Kidney capillary endothelial cell (primary cell): ENCODE measurements at regions not wholly inside any gene's neighbourhood (a gene's known extent, or its start where the extent isn't known, plus 50 kb on each side); places are given as distances from the start of the nearest gene placed in this dataset.
A peak's percentile ranks its signal among the peaks of the same experiment; 100 is the strongest.
"Not testable (repeated sequence)": the region's sequence is repeated elsewhere in the genome, so short reads cannot be mapped to it uniquely, and the experiment has no call there.

ENCODE experiments used
- DNase-seq: peaks from one replicate; pipeline ENCODE4 v3.0.0-alpha.2; 2018; ENCODE audit warnings: low spot score

GRCh38 chr12:59084511-59085375 lies 164.4 kb upstream of the LRIG3 start:
- no peak for DNase-seq

DNA sequence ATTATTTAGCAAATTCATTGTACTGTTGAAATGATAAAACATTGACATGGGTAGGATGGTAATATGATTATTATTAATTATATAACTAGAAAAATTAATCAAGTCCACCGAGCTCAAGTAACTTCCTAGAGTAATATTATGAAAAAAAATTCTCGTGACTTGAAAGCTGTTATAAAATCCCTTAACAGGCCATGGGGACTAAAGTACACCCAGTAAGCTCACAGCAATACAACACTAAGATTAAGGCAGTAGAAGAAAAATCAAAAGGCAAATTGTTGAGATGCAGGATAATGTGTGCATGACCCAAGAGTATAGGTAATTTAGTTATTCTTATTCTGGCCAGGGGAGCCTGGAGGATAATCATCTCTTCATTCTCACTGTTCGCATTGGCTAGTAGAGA lies 162.6 kb upstream of the LRIG3 start:
- DNase-seq, result no peak

- DNase-seq, result no peak
These were observed 159.8 kb upstream of the LRIG3 start for GRCh38 chr12:59080101-59080500.

DNA sequence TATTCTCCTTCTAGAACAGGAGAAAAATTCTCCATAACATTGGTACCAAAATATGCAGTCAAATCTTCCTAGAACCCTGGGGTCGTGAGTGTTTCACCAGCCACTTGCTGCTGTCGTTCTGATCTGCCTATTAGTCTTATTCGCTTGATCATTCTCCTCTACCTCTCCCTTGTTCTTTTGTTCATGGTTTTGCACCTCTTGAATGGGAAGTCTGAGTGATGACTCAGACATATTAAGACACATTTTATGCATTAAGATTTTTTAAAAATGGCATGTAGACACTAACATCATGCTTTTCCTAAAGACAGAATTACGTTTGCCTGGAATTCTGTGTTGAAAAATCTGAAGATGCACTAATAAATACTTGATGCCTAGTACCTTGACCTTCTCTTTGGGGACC lies 159.2 kb upstream of the LRIG3 start:
- DNase-seq, result no peak

- DNase-seq, result no peak
These were observed 158.7 kb upstream of the LRIG3 start for GRCh38 chr12:59079002-59079401.

- DNase-seq, result no peak
These were observed 157.5 kb upstream of the LRIG3 start for GRCh38 chr12:59077575-59078426.

GRCh38 chr12:59077153-59077552 lies 156.8 kb upstream of the LRIG3 start:
- no peak for DNase-seq

GRCh38 chr12:59076622-59077021 lies 156.3 kb upstream of the LRIG3 start:
- DNase-seq, result no peak

GRCh38 chr12:59075968-59076490 lies 155.7 kb upstream of the LRIG3 start:
- no peak for DNase-seq

DNA sequence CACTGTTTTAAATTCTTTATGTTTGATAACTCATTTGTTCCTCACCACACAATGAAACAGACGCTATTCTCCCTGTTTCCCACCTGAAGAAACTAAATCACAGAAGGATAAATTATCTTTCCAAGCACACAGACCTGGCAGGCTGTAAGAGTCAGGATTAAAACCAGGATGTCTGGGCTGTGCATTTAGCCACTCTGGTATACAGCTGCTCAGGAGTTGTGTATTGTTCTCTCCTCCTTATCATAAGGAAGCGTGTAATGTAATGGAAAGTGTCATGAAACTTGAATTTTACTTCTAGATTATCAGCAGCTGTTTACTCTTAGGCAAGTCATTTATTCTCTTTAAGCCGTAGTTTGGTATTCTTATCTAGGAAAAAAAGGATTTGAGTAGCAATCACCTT lies 154.8 kb upstream of the LRIG3 start:
- no peak for DNase-seq

DNA sequence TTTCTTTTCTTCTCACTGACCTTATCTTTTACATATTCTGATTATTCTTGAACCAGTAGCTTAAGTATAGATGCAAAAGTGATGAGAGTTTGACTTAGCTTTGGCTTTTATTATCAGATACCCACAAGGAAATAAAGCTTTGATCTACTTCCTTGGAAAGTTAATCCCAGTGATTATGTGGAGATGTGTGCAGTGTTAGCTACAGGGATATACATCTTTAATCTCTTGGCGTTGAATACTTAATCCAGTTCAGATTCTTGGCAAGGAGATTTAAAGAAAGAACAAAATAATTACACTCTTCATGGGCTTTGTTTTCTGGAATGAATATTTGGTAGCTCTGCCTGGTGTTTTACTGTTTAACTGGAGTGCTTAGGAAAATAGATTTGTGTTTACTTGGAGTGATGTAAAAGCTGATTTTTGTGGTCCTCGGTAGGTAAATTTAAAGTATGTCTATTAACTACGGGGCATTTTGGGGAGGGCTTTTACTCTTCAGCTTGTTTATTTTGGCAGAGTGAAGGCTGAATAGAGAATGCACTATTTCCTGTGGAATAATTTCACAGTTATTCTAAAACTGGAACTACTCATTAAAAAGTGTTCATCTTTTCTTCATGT lies 150.1 kb upstream of the LRIG3 start:
- DNase-seq, result no peak

- DNase-seq, result peak; percentile 41
These were observed 149.2 kb upstream of the LRIG3 start for GRCh38 chr12:59069516-59069915.

DNA sequence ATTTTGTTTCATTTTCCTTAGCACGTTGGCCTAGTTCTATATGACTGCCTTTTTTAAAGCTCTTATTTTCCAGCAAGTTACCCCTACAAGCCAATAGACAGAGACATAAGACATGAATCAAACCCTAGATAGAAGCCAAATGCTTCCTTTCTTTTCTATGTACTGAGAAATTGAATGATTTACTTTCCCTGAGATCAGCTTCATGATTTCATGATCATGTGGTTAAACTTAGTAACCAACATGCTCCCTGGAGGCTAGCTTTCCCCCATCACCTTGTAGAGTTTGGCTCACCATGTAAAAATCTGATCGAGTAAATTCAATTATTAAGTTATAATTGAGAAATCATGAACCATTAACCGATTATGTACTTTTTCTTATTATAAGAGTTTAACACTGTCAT lies 148.1 kb upstream of the LRIG3 start:
- DNase-seq, result no peak

GRCh38 chr12:59067083-59067482 lies 146.8 kb upstream of the LRIG3 start:
- peak; percentile 73 for DNase-seq

DNA sequence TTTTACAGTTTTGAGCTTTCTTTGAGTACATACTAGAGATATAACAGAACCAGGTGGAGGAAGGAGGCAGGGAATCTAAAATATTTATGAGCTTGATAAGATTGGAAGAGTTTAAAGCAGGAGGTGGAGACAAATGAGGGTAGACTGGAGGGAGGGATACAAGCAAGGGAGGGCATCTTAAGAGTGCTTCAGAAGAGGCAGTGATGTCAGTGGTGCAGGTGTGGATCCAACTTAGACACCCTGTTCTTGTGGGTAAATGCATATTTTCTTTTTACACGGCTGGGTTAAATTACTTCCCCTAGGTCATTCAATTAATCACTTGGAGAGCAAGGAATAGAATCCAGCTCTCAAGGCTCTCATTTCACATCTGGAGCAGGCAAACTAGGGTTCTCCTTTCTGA lies 146.1 kb upstream of the LRIG3 start:
- no peak for DNase-seq

- no peak for DNase-seq
These were observed 139.0 kb upstream of the LRIG3 start for GRCh38 chr12:59059088-59059935.

GRCh38 chr12:59056966-59057365 lies 136.7 kb upstream of the LRIG3 start:
- DNase-seq, result no peak

DNA sequence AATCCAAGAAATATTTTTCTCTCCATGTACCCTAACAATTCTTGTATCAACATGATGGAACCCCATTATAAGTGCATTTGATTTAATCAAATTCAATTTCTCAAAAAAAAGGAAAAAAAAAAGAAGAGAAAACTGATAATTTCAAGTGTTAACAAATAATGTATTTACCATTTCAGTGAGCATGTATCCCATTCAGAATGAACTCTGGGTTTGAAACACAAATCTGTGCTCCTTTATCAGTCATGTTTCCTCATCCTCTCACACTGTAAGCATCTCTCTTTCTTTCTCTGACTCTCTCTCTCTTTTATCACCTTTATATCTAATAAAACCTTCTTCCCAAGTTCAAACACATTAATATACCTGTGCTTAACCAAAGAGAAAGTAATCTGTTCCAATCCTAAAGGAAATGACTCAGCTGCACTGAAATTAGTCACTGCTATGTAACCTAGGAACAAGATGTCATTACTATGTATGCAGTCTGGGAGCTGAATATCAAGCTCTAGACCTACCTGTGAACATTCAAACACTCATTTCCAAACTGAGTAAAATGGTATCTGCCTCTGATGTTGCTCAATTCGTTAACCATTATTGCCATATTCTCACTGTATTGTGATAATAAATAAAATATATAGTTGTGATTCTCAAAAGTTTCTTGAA lies 135.0 kb upstream of the LRIG3 start:
- peak; percentile 82 for DNase-seq

- not testable (repeated sequence) for DNase-seq
These were observed 133.1 kb upstream of the LRIG3 start for GRCh38 chr12:59053266-59053899.

- DNase-seq, result no peak
These were observed 126.6 kb upstream of the LRIG3 start for GRCh38 chr12:59046763-59047534.
